HG03159 (cell line): ENCODE measurements at regions not wholly inside any gene's neighbourhood (a gene's known extent, or its start where the extent isn't known, plus 50 kb on each side); places are given as distances from the start of the nearest gene placed in this dataset.
"Not testable (repeated sequence)": the region's sequence is repeated elsewhere in the genome, so short reads cannot be mapped to it uniquely, and the experiment has no call there.

Experiments used
- ATAC-seq: cut with Tn5 transposase; IDR thresholded peaks from one replicate; pipeline ENCODE4 v1.9.1; 2021; ENCODE audit warnings: mild to moderate bottlenecking, moderate library complexity; ENCODE audit not compliant: unreplicated experiment

DNA sequence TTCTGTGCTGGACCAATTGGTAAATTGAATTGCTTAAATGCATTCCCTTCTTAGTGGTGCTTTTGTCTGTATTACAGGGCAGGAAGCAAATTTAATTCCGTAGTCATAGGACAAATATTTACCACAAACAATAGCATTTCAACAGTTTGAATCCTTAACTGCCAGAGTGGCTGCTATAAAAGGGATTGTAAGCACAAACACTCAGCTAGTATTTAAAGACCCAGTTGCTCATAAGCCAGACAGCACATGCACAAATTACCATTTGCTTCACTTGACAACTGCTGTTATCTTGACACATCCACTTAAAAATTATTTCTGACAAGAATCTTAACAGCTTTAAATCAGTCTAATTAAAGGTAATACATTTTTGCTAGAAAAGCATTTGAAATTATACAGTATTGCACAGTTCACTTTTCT is 490.2 kb upstream of the ADAMTS9 start:
- ATAC-seq: no peak

DNA sequence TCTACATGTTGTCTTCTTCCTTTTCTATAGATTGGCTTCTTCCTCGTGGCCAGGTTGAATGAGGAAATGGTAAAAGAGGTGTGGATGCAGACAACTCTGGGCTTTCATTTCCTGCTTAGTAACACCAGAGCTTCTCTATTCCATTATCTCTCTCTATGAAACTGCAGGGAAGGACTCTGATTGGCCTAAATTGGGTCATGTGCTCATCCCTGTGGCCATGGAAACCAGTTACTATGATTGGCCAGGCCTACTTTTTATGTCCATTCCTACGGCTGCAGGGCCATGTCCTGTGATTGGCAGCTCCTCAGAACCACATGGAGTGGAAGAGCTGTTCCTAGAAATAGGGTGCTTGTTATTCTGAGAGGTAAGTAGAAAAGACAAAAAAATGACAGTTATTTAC is 486.9 kb upstream of the ADAMTS9 start:
- ATAC-seq: no peak

DNA sequence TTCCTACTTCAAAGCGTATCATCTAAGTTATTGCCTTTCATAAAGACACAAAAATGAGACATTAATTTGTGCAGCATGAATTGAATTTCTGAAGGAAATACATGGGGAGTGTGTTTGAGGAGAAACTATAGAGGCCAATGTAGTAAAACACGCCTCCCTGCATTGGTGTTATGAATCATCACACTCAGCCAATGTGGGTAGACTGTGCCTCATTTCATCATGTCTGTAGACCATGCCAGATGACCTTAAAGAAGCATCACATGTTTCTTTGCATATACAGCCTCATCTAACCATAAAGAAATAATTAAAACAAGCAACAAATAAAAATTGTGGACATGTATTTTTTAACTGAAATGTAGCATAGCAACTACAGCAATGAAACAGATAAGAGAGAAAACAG is 486.0 kb upstream of the ADAMTS9 start:
- no peak for ATAC-seq

DNA sequence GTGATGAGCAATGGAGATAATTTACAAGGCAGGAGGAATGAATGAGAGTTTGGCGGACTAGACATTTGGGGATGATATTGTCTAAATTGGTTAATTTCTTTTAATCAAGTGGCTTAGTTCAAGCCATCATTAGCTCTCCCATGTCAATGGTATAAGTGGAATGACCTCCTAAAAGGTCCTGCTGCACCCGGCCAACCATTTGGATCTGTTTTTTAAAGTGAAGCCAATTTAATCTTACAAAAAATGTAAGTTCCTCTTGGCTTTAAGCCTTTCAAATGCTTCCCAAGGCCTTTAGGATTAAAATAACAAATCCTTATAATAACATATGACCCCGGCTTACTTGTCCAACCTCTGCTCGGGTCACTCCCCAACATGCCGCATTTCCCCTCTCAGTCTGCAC is 484.4 kb upstream of the ADAMTS9 start:
- ATAC-seq: no peak

DNA sequence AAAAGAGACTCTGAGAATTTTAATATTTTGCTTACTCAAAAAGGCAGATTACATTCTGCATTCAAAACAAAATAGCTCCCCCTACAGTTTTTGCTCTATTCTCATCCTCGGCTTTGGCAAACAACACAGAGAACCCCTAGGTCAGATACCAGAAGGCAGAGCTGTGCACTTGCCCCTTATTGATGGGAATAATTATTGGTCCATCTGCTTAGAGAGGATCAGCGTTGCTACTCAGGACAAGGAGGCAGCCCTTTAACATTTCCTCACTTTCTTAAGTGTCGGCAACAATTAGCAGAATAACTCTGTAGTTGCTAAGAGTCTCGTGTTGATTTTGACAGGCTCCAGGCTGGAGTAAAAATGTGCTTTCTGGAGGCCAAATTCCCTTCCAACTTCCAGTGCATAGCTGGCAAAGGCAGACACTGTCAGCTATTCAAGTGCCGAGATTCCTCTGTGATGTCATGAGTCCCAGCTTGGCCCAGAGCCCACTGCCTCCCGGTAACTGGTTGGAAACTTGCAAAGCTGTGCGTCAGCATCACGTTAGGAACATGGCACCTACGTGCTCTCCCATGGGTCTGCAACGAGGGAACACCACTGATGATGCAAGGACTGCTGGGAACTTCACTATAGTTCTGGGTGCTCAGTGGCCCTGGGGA is 482.7 kb upstream of the ADAMTS9 start:
- ATAC-seq: no peak

GRCh38 chr3:65169961-65170360 is 482.2 kb upstream of the ADAMTS9 start:
- no peak for ATAC-seq

DNA sequence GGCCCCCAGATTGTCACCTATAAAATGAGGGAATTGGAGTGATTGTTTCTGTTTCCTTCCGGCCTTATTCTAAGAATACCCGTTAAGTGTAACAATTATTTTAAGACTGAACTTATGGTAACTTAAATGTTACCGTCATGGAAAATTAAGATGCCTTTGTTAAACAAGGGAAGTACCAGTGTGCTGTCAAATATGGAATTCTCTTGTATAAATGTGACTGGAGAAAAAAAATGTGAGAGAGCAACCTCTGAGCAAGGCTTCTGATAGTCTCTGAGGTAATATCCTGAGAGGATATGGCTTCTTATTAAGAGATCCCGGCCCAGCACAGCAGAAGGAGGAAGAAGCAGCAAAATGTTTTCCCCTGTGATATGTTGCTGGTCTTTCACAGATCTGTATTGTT is 480.7 kb upstream of the ADAMTS9 start:
- ATAC-seq: no peak

GRCh38 chr3:65166531-65166930 is 478.7 kb upstream of the ADAMTS9 start:
- no peak for ATAC-seq

DNA sequence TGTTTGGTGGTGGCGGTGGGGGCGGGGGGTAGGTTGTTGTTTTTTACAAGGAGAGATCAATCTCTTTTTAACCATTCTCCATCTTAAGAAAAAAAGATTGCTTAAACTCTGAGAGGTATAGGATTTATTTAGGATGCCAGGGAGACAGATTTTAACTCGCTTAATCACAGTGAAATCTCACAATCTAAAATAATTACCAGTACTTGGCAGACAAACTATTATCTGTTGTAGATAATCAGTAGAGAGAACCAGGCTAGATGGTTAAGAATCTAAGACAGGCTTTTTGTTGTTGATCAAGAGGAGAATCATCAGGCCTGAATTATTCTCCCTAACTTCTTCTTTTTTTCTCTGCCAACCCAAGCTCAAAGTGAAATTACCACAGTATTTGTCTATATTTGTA is 470.2 kb upstream of the ADAMTS9 start:
- ATAC-seq: no peak

- no peak for ATAC-seq
These were observed 466.2 kb upstream of the ADAMTS9 start for GRCh38 chr3:65153850-65154512.

GRCh38 chr3:65151666-65152065 is 463.9 kb upstream of the ADAMTS9 start:
- ATAC-seq: no peak

DNA sequence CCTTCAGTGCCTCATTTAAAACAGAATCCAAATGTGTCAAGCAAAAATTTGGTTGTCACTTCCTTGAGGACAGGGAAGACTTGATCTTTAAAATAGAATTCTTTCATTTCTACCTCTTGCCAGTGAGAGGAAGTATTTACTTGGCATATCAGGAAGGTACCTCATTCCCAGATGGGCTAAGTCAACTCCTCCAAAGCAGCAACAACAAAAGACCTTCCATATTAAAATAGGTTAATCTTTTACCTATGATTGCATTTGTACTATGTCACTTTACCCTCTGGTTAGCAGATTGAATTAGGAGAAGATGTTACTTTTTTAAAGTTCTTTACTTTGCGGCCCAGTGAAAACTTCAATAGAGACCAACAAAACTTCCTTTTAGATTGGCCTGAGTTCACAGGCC is 462.1 kb upstream of the ADAMTS9 start:
- ATAC-seq: no peak

DNA sequence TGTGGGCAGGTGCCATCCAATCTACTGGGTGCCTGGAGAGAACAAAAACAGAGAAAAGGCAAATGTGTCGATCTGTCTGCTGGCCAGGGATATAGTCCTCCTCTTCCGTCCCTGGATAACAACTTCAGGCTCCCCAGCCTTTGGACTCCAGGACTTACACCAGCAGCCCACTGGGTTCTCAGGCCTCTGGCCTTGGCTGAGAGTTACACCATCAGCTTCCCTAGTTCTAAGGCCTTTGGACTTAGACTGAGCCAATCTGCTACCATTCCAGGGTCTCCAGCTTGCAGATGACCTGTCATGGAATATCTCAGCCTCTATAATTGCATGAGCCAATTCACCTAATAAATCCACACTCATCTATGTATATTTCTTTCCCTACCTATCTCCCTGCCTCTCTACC is 460.9 kb upstream of the ADAMTS9 start:
- ATAC-seq: no peak

- no peak for ATAC-seq
These were observed 458.4 kb upstream of the ADAMTS9 start for GRCh38 chr3:65146179-65146578.

GRCh38 chr3:65145680-65146079 is 457.9 kb upstream of the ADAMTS9 start:
- ATAC-seq: no peak

DNA sequence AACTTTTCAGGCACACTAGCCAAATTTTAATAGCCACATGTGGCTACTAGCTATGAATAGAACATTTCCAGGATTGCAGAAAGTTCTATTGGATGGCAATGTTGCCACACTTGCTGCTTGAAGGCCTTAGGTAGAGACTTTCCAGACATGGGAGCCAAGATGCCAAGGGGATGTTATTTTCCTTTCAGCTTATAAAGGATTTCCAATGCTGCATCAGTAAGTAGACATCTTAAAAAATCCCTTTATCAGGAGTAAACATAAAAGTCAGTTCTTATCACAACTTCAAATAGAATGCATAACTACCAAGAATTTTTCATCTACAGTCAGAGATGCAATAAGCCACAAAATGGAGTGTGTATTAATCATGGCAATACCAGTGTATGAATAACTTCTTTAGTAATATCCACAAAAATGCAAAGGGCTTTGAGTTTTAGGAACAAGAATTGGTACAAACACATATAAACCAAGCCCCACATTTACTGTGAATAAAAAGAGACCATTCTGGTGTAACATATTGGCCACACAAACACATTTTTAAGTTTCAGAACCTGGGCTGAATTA is 457.1 kb upstream of the ADAMTS9 start:
- ATAC-seq: no peak

GRCh38 chr3:65142456-65142855 is 454.7 kb upstream of the ADAMTS9 start:
- no peak for ATAC-seq

GRCh38 chr3:65138556-65138955 is 450.8 kb upstream of the ADAMTS9 start:
- ATAC-seq: no peak

GRCh38 chr3:65133752-65134151 is 446.0 kb upstream of the ADAMTS9 start:
- not testable (repeated sequence) for ATAC-seq

DNA sequence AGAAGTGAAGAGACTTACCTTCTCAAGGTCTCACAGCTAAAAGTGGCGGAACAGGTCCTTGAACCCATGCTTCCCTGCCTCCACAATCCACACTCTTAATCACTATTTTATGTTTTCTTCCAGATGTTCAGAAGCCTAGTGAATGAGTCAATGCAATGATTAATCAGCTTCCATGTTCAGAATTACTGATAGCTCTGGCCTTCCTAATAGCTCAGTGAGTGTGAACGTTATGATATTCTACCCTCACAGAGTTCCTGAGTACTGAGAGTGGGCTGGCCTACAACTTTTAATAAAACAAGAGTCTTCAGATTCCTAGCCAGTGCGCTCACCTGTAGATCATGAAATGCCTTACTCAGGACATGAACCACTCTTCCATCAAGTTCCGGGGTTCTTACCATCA is 443.0 kb upstream of the ADAMTS9 start:
- ATAC-seq: no peak

DNA sequence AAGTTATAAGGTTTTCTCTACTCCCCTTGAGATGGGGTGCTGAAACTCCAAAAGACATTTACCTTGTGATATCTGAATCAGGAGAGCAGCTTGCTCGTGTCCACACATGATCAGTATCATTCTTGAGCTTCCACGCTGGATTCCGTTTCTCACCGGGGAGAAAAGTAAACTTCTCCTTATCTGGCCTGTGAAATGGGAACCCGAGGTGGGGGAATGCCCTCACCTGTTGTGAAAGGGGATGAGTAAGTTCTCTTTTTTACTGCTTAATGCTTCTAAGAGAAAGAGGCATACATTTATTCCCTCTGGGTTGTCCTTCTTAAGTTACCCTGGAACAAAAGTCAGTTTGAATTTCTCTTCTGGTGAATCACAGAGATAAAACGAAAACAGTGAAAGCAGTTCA is 440.5 kb upstream of the ADAMTS9 start:
- no peak for ATAC-seq

- no peak for ATAC-seq
These were observed 439.0 kb upstream of the ADAMTS9 start for GRCh38 chr3:65126527-65127410.
